ENCODE measurements at regions not wholly inside any gene's neighbourhood (a gene's known extent, or its start where the extent isn't known, plus 50 kb on each side); places are given as distances from the start of the nearest gene placed in this dataset.

- ChIA-PET CTCF (no interaction called here), POLR2A (interaction anchor here (0.6 kb wide), 1 partner anchor 83 kb away, joined by 8 read pairs; no protein-coding TSS in a partner anchor)
- Histone ChIP-seq H3K27me3 (ENCODE audit: control insufficient read depth, insufficient read depth, low read length) (no peaks in the 10 kb centered on the region), H3K27ac (ENCODE audit: low read length) (peak overlapping the region; percentile 99), H3K36me3 (ENCODE audit: control insufficient read depth, insufficient read depth, low read length) (no peaks in the 10 kb centered on the region), H3K9me3 (ENCODE audit: control insufficient read depth, insufficient read depth, low read depth, low read length) (no peaks in the 10 kb centered on the region; the same call in 1 of the 2 replicates), H3K4me3 (ENCODE audit: low read depth in 2 of 2, low read length in 2 of 2) (no peak overlapping the region), H3K4me1 (ENCODE audit: control insufficient read depth, insufficient read depth, low read length) (peaks cover 49% of the 10 kb centered on the region)
- BruUV-seq (replicated peaks): no TSS peak
- DNase-seq (ENCODE audit: low read depth, low spot score) (no peak), ATAC-seq (no peak)
- intact Hi-C loops (cut with micrococcal nuclease; ENCODE audit: unreplicated experiment): no loop called here
- no peak for TF ChIP-seq SIN3A (IDR thresholded peaks at IDR 0.05; ENCODE audit: borderline replicate concordance, insufficient read depth, low read depth, low read length)
- TF ChIP-seq TCF7L2 (IDR thresholded peaks at IDR 0.05; ENCODE audit: low read depth, low read length): no peak
- TF ChIP-seq, protein P1, sequence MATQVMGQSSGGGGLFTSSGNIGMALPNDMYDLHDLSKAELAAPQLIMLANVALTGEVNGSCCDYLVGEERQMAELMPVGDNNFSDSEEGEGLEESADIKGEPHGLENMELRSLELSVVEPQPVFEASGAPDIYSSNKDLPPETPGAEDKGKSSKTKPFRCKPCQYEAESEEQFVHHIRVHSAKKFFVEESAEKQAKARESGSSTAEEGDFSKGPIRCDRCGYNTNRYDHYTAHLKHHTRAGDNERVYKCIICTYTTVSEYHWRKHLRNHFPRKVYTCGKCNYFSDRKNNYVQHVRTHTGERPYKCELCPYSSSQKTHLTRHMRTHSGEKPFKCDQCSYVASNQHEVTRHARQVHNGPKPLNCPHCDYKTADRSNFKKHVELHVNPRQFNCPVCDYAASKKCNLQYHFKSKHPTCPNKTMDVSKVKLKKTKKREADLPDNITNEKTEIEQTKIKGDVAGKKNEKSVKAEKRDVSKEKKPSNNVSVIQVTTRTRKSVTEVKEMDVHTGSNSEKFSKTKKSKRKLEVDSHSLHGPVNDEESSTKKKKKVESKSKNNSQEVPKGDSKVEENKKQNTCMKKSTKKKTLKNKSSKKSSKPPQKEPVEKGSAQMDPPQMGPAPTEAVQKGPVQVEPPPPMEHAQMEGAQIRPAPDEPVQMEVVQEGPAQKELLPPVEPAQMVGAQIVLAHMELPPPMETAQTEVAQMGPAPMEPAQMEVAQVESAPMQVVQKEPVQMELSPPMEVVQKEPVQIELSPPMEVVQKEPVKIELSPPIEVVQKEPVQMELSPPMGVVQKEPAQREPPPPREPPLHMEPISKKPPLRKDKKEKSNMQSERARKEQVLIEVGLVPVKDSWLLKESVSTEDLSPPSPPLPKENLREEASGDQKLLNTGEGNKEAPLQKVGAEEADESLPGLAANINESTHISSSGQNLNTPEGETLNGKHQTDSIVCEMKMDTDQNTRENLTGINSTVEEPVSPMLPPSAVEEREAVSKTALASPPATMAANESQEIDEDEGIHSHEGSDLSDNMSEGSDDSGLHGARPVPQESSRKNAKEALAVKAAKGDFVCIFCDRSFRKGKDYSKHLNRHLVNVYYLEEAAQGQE (IDR thresholded peaks at IDR 0.05; ENCODE audit: insufficient read depth in 1 of 2, low read depth in 2 of 2, low read length in 1 of 2): no peak
- TF ChIP-seq, protein P2, sequence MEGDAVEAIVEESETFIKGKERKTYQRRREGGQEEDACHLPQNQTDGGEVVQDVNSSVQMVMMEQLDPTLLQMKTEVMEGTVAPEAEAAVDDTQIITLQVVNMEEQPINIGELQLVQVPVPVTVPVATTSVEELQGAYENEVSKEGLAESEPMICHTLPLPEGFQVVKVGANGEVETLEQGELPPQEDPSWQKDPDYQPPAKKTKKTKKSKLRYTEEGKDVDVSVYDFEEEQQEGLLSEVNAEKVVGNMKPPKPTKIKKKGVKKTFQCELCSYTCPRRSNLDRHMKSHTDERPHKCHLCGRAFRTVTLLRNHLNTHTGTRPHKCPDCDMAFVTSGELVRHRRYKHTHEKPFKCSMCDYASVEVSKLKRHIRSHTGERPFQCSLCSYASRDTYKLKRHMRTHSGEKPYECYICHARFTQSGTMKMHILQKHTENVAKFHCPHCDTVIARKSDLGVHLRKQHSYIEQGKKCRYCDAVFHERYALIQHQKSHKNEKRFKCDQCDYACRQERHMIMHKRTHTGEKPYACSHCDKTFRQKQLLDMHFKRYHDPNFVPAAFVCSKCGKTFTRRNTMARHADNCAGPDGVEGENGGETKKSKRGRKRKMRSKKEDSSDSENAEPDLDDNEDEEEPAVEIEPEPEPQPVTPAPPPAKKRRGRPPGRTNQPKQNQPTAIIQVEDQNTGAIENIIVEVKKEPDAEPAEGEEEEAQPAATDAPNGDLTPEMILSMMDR (IDR thresholded peaks at IDR 0.05): no peak
- TF ChIP-seq POLR2AphosphoS5 (IDR thresholded peaks at IDR 0.05; ENCODE audit: low read depth, low read length): no peak
- in situ Hi-C loops (cut with HindIII; ENCODE audit: low pct_unique_long_range_greater_than_20kb, low sequenced_read_pairs): no loop called here
Observed at GRCh38 chr12:116429826-116430360, 129.3 kb upstream of the MAP1LC3B2 start.

DNA sequence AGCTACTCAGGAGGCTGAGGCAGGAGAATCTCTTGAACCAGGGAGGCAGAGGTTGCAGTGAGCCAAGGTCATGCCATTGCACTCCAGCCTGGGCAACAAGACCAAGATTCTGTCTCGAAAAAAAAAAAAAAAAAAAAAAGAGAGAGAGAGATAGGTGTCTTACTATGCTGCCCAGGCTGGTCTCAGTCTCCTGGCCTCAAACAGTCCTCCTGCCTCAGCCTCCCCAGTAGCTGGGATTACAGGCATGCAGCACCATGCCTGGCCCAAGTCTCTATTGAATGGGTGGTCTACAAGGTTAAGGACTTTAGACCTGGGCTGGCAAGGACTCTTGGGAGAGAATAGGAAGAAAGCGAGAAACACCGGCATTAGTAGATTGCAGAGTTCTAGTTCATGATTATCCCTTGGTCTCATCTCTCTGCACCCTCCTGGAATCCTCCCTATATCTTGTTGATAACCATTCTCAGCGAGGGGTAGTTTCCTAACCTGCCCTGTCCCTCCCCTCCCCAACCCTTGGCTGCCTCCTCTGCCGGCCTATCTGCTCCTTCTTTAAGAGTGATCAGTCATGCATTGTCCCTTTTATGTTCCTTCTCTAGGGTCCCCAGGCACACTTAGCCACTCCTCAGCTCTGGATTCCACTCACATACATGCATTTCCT lies 128.1 kb upstream of the MAP1LC3B2 start:
- POLR2A ChIA-PET: no interaction called here
- in situ Hi-C loops (cut with HindIII; ENCODE audit: low pct_unique_long_range_greater_than_20kb, low sequenced_read_pairs): no loop called here
- BruUV-seq (replicated peaks): no TSS peak
- H3K4me1 ChIP-seq (ENCODE audit: control insufficient read depth, insufficient read depth, low read length): peaks cover 44% of the 10 kb centered on the region
- no peak for ATAC-seq
- CTCF ChIA-PET: no interaction called here
- no peaks in the 10 kb centered on the region for H3K27me3 ChIP-seq (ENCODE audit: control insufficient read depth, insufficient read depth, low read length)
- intact Hi-C loops (cut with micrococcal nuclease; ENCODE audit: unreplicated experiment): no loop called here
- no peaks in the 10 kb centered on the region for H3K36me3 ChIP-seq (ENCODE audit: control insufficient read depth, insufficient read depth, low read length)
- H3K9me3 ChIP-seq (ENCODE audit: control insufficient read depth, insufficient read depth, low read depth, low read length): no peaks in the 10 kb centered on the region; the same call in 1 of the 2 replicates
- DNase-seq (ENCODE audit: low read depth, low spot score): no peak
- TF ChIP-seq TCF7L2 (IDR thresholded peaks at IDR 0.05; ENCODE audit: low read depth, low read length) (no peak), POLR2AphosphoS5 (IDR thresholded peaks at IDR 0.05; ENCODE audit: low read depth, low read length) (no peak), SIN3A (IDR thresholded peaks at IDR 0.05; ENCODE audit: borderline replicate concordance, insufficient read depth, low read depth, low read length) (no peak)
- TF ChIP-seq, protein P1 (IDR thresholded peaks at IDR 0.05; ENCODE audit: insufficient read depth in 1 of 2, low read depth in 2 of 2, low read length in 1 of 2): no peak
- TF ChIP-seq, protein P2 (IDR thresholded peaks at IDR 0.05): no peak
- peak overlapping the region; percentile 82 for H3K27ac ChIP-seq (ENCODE audit: low read length)
- no peak overlapping the region for H3K4me3 ChIP-seq (ENCODE audit: low read depth in 2 of 2, low read length in 2 of 2)

All from Panc1 (cell line).